HG02981 (cell line): ENCODE measurements at regions not wholly inside any gene's neighbourhood (a gene's known extent, or its start where the extent isn't known, plus 50 kb on each side); places are given as distances from the start of the nearest gene placed in this dataset.

Source experiments
- ATAC-seq: cut with Tn5 transposase; IDR thresholded peaks from one replicate; pipeline ENCODE4 v1.9.1; 2021; ENCODE audit warnings: mild to moderate bottlenecking, moderate library complexity; ENCODE audit not compliant: unreplicated experiment

GRCh38 chr2:151197184-151198108 is 64.2 kb downstream of the RBM43 start:
- ATAC-seq = no peak

- no peak for ATAC-seq
Observed at GRCh38 chr2:151193576-151193975, 68.1 kb downstream of the RBM43 start.

GRCh38 chr2:151192681-151193080 is 69.0 kb downstream of the RBM43 start:
- ATAC-seq = no peak

DNA sequence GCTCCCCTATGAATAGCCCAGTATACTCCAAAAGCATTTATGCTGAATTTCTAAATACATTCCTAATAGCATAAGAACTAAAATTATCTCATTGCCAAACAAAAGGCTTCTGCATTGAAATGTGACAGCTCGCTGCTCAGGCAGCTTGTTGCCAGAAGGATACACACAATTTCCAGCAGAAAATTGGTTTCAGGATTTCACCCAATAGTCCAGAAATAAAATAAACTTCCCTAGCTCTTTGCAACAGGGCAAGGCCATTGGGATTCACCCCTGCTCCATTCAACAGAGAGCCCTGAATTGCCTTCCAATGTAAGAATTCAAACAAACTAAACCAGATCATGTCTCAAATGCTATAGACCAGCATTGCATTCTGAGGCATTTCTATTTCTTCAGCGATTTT is 70.7 kb downstream of the RBM43 start:
- no peak for ATAC-seq

- no peak for ATAC-seq
Observed at GRCh38 chr2:151189125-151189524, 72.5 kb downstream of the RBM43 start.

DNA sequence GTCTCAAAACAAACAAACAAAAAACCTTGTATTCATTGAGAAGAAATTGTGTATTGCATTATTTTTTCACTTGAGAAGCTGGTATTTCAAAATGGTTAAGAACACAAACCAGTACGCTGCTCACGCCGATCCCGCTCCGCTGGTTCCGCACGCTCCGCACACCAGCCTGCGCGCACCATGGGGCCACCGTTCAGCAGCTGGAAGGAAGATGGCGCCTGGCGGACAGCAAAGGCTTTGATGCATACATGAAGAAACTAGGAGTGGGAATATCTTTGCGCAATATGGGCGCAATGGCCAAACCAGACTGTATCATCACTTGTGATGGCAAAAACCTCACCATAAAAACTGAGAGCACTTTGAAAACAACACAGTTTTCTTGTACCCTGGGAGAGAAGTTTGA is 75.7 kb downstream of the RBM43 start:
- no peak for ATAC-seq

DNA sequence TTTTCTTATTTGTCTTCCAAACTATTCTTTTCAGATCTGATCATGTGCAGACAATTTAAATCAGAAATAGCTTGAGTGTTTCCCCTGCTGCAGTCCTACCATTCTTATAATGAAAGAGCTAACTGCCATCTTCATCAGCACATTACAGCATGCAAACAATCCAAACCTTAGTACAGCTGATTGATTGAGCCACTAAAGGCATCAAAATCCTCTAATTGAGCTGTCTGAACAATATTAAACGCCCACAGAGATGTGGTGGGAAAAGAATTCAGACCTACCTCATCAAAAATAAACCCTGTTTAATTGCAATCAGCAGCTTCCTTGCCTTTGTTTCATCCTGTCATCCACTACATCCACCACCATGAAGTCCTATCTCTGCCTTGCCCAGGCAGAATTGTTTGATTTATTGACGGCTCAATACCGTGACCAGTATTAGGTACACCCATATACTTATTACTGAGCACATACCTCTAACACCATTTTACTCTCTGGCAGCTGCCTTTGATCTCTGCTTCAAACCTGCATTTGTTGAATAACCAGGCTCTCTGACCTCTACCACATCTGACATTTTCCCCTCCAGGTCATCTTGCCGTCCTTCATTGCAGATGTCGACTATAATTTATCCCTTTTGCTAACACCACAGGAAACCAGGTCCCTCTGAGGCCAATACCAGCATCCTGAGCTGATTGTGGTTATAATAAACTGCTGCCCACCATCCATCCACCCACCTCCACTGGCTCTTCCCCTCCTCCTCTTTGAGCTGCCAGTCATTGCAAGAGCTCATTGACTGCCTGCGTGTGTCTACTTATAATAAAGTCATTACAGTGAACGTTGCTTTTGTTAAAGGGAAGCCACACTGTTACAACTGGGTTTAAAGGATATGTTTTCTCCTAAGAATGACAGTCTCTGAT is 78.5 kb downstream of the RBM43 start:
- ATAC-seq = no peak

- ATAC-seq = no peak
Observed at GRCh38 chr2:151182396-151182795, 79.3 kb downstream of the RBM43 start.

GRCh38 chr2:151181524-151181923 is 80.1 kb downstream of the RBM43 start:
- no peak for ATAC-seq

GRCh38 chr2:151180123-151180522 is 81.5 kb downstream of the RBM43 start:
- no peak for ATAC-seq

DNA sequence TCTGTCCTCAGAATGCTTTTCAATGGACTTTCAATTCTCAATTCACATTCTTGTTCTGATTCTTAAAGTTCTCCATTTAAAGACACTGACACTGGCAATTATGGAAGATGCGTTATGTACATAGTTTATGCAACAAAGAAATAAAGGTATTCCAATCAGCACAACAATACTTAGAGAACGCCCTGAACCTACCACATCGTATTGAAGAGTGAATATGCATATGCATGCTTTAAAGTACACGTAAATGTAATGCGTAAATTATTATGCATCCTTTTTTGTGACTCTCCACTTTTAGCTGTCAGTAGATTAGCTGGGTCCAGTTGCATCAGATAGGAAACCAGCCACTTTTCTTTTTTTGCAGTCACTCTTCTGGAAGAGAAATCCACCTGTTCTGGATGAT is 83.5 kb downstream of the RBM43 start:
- no peak for ATAC-seq

DNA sequence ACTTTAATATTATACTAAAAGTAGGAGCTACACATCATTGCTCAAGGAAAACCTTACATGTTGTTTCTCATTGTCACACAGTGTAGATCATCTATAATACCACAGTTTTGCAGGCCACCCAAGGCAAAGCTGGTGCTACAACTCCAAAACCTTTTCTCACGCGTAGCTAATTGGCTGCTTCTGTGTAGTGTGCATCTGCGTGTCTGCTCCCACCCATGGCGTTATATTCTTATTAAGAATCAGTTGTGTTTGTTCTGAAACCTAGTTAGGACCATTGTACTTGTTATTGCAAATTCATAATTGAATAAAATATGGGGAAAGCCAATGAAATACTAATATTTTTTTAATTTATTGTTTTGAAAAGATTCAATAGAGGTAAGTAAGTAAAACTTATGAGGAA is 83.9 kb downstream of the RBM43 start:
- no peak for ATAC-seq

DNA sequence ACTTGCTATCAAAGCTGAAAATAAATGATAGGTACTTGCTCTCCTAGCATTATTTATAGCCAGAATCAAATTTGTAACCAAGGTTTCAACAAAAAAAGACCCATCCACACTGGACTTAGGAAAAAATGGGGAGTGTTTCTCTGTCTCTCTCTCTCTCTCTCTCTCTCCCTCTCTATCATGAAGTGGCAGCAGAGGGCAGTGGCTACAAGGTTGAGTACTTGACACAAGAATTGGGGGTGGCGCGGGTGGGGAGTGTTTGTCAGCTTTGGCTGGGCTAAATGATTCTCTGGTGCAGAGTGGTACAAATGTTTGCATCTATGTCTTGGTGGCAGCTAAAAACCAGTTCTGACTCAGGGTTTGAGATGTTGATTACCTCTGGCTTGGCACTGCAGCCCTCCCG is 85.0 kb downstream of the RBM43 start:
- ATAC-seq = no peak

- ATAC-seq = no peak
Observed at GRCh38 chr2:151175864-151176263, 85.8 kb downstream of the RBM43 start.

DNA sequence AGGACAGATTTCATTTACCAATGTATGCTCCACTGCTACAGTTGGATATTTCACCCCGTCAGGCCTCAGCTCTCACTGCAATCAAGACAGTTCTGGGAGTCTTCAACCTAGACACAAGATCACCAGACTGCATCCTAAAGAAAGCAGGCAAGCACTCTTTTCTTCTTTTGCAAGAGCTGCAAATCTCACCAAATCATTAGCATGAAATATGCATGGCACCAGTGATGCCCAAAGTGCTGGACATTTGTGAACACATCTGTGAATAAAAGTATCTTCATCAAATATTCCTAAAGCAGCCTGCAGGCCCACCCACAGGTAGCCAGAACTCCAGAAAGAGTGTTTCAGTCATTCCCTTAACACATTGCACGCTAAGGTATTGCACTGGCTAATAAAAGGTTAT is 87.5 kb downstream of the RBM43 start:
- ATAC-seq = no peak

- ATAC-seq = no peak
Observed at GRCh38 chr2:151171186-151171585, 90.5 kb downstream of the RBM43 start.

DNA sequence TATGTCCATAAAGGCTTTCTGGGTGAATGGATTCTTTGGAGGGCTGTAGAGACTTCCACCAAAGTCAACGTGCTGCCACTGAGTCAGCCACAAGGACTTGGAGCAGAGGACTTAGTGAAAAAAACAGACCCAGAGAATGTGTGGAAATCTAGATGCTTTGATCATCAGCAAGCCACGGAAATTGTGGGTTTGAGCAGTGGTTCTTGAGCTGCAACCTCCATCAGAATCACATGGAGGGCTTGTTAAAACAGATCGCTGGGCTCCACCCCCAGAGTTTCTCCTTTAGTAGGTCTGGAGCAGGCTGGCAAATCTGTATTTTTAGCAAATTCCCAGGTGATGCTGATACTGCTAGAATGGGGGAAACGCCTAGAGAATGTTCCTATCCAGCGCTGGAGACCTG is 95.3 kb downstream of the RBM43 start:
- ATAC-seq = no peak

DNA sequence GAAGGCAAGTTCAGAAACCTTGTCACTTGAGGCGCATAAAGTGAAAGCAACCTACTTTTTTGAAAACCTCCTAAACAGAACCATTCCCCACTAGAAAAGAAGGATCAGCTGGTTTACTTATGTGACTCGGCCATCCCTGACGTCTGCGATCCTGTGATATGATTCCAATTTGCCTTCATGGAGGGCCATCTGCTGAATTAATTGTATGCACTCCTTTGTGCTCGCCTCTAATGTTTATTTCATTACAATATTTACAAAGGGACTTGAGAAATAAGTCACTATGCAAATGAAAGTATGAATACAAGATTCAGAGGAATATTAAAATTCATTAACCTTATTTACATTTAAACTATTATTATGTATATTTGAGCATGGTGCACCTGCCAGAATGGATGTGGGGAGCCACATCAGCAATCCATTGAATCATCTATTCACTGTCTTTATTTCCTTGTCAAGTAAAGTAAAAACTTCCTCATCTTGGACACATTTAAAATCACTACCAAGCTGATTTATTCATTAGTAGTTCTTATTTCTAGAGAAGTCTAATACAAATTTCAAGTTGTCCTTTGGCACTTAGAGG is 96.5 kb downstream of the RBM43 start:
- ATAC-seq = no peak

DNA sequence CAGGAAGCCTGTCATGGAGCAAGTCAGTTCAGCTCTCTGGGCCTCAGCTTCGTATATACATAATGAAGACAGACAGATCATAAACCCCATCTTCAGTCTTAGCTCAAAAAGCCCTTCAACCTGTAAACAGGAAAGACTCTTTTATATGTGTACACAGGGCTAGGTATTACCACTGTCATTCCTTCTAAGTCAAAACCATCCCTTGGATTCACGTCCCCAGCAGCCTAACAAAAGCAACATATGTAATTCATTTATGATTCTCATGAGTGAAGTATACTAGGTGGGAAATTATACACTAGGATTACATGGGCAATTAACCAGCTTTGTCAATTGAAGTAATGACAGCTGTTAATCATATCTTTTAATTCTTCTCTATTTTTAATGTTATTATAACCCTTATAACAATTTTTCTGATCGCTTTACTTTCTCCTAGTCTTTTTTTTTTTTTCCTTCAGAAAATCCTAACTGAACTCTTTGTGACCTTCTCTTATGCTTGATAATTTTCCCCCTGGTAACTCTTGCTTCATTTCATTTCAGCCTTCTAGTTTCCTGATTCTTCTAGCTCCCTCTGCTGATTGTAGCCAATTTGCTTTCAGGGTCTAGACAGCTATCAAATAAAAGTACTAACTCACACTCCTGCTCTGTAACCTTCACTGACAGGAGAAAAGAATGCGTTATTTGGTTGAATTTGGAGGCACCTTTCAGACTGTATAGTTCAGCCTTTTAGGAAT is 99.7 kb downstream of the RBM43 start:
- ATAC-seq = no peak

GRCh38 chr2:151159109-151159662 is 102.5 kb downstream of the RBM43 start:
- ATAC-seq = no peak
